AG08395 (cell line): ENCODE measurements at regions not wholly inside any gene's neighbourhood (a gene's known extent, or its start where the extent isn't known, plus 50 kb on each side); places are given as distances from the start of the nearest gene placed in this dataset.
"Not testable (repeated sequence)": the region's sequence is repeated elsewhere in the genome, so short reads cannot be mapped to it uniquely, and the experiment has no call there.

ENCODE experiments used
- DNase-seq: peaks from one replicate; pipeline ENCODE4 v3.0.0; 2012; ENCODE audit warnings: mixed read lengths, low spot score

DNA sequence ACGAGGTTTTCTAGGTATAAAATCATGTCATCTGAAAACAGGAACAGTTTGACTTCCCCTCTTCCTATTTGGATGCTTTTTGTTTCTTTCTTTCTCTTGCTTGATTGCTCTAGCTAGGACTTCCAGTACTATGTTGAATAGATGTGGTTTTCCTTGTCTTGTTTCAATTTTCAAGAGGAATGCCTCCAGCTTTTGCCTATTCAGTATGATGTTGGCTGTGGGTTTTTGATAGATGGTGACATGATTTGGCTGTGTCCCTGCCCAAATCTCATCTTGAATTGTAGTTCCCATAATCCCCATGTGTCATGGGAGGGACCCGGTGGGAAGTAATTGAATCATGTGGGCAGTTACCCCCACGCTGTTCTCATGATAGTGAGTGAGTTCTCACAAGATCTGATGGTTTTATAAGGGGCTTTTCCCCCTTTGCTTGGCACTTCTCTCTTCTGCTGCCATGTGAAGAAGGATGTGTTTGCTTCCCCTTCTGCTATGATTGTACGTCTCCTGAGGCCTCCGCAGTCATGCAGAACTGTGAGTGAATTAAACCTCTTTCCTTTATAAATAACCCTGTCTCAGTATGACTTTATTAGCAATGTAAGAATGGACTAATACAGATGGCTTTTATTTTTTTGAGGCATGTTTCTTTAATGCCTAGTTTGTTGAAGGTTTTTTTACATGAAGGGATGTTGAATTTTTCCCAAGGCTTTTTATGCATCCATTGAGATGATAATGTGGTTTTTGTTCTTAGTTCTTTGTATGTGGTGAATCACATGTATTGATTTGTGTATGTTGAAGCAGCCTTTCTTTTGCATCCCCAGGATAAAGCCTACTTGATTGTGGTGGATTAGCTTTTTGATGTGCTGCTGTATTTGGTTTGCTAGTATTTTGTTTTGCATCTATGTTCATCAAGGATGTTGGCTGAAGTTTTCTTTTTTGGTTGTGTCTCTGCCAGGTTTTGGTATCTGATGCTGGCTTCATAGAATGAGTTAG is 239.1 kb downstream of the THBS2 start:
- DNase-seq = no peak

GRCh38 chr6:169009628-169010027 is 244.0 kb downstream of the THBS2 start:
- no peak for DNase-seq

- DNase-seq = no peak
Observed at GRCh38 chr6:169008641-169009257, 244.9 kb downstream of the THBS2 start.

DNA sequence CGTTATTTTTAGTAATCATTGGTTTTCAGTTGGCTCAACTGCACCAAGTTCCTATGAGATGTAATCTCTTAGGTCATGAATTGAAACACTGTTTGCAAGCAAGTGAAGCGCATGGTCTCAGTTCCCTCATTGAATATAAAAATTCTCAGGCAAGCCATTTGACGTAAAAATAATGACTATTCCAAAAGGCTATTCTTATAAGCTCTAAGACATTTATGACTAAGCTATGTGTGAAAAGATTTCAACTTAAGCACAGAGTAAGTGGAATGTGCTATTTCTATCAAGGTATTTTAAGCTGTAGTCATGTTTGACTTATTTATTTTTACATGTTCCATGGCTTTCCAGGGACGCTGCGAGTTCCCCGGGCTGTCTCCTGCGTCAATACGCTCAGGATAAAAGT is 248.5 kb downstream of the THBS2 start:
- DNase-seq = no peak

- no peak for DNase-seq
Observed at GRCh38 chr6:169000022-169000421, 253.6 kb downstream of the THBS2 start.

- no peak for DNase-seq
Observed at GRCh38 chr6:168999392-168999791, 254.3 kb downstream of the THBS2 start.

- no peak for DNase-seq
Observed at GRCh38 chr6:168996356-168996625, 257.4 kb downstream of the THBS2 start.

- no peak for DNase-seq
Observed at GRCh38 chr6:168995526-168996355, 257.9 kb downstream of the THBS2 start.

DNA sequence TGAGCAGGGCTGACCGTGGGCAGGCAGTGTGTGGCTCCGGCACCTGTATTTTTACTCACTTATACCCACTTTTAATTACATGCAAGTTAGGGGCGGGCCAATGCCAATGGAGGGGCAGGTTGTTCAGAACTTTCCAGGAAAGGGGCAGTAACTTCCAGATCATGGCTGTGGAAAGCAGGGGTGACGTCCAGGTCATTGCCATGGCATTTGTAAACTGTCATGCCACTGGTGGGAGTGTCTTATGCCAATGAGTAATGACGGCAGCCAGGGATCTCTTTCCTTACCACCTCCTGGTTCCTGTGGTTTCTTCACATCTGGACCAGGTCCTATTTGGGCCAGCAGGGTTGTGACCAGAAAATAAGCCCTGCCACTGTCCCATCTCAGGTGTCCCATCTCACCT is 258.7 kb downstream of the THBS2 start:
- no peak for DNase-seq

DNA sequence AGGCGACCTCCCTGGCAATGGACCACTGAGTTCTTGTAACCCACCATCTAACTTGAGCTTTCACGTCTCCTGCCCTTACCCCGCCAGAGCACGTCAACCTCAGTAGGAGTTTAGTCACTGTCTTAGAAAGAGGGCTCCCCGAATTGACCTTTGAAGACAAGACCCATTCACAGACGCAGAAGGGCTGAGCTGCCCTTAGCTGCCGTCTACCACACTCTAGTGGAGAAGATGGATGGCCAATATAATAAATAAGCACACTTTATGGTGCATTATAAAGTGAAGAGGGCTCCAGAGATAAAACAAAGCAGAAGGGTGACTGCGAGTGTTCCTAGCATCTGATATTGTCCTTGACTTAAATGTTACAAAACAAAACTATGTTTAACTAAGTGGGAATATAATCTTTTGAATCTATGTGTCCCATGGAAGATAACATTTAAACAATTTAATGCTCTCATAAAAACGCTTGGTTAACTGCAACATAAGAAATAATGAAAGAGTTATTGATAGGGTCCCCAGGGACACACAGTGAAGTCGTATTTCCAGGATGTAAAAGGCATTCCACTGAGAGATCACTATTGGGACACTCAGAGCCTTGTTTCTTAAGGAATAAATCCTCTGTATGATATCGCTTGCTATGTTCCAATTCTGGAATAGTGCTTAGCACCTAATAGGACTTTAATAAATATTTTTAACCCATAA is 261.1 kb downstream of the THBS2 start:
- DNase-seq = no peak

DNA sequence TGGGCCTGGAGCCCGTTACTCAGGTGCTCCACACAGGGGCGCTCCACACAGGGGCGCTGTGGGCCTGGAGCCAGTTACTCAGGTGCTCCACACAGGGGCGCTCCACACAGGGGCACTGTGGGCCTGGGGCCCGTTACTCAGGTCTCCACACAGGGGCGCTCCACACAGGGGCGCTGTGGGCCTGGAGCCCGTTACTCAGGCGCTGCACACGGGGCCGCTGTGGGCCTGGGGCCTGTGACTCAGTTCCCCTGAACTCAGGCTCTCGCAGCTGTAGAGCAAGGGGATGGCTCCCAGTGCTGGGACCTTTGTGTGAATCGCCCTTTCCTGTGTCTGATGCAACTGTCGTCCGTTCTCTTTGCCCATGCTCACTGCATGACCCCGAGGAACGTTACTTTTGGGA is 262.0 kb downstream of the THBS2 start:
- DNase-seq = not testable (repeated sequence)

DNA sequence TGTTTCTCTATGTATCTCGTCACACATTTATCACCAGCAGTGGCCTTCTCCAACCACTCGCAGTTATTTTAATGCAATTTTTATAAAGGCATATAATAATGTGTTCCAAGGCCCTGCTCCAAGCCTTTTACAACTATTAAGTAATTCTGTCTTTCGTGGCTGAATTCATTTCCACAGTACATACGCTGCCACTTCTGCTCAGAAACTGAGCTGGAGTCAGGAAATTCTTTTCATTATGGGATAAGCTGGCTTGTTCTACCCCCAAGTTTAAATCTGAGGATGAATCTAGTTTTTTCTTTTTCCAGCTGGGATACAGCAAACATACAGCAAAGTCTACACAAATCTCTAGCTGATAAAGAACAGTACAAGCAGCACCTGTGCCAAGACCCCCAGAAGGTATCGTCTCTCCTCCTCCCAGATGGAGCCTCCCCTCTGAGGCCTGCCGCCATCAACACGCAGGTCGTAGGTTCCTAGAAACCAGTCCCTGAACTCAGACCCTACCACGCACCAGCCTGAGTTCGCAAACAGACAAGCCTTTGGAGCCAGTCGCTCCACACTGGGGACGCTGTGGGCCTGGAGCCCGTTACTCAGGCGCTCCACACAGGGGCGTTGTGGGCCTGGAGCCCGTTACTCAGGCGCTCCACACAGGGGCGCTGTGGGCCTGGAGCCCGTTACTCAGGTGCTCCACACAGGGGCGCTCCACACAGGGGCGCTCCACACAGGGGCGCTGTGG is 263.5 kb downstream of the THBS2 start:
- DNase-seq = no peak

- no peak for DNase-seq
Observed at GRCh38 chr6:168989421-168989820, 264.2 kb downstream of the THBS2 start.

DNA sequence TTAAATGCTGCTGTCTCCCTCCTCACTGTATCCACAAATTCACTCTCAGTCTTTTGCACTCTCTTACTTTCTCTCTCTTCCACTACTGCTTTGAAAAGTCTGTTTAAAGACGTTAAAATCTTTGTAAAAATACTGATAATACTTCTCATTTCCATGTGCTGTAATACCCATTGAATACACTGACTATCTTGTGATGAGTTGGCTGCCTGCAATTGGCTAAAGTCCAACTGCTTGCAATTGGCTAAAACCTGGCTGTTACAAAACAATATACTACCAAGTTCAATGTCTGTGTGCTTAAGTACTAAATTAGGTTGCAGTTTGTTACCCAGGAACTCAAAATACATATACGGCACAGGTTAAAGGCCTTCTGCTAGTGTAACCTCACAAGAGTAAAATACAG is 264.8 kb downstream of the THBS2 start:
- DNase-seq = peak; percentile 35

- no peak for DNase-seq
Observed at GRCh38 chr6:168988280-168988679, 265.4 kb downstream of the THBS2 start.

DNA sequence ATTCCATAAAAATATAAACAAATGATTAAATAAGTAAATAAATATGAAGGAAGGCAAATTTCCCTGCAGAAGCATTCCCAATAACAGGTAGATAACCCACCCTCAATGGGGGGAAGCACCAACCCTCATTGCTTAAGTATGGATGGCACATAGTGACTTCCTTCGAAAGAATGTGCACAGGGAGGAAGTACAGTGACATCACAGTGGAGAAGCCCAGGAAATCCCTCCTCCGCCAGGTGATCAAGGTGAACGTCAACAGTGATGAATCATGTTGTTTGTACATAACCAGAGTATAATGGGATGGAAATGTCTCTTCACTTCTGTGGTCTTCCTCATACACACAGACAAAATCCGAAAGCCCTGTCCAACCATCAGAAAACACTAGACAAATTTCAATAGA is 267.9 kb downstream of the THBS2 start:
- DNase-seq = no peak

DNA sequence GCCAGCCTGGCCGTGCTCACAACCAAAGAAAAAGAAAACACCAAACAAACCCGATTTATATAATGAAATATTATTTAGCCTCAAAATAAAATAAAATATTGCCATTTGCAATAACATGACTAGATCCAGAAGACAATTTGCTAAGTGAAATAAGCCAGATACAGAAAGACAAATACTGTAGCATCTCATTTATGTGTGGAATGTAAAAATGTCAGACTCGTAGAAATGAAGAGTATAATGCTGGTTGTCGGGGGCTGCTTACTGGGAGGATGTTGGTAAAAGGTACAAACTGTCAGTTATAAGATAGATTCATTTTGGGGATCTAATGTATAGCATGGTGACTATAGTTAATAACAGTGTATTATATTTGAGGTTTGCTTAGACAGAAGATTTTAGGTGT is 269.7 kb downstream of the THBS2 start:
- no peak for DNase-seq

DNA sequence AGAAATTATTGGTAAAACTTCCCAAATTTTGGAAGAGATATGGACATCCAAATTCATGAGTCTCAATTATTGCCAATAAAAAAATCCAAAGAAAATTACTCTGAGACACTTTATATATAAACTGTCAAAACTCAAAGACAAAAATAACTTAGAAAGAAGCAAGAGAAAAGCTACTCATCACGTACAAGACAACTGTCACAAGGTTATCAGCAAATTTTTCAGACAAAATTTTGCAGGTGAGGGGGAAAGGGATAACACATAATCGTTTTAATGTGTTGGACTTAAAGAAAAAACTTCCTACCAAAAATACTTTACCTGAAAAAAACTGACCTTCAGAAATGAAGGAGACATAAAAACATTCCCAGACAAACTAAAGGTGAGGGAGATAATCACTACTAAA is 272.5 kb downstream of the THBS2 start:
- no peak for DNase-seq

DNA sequence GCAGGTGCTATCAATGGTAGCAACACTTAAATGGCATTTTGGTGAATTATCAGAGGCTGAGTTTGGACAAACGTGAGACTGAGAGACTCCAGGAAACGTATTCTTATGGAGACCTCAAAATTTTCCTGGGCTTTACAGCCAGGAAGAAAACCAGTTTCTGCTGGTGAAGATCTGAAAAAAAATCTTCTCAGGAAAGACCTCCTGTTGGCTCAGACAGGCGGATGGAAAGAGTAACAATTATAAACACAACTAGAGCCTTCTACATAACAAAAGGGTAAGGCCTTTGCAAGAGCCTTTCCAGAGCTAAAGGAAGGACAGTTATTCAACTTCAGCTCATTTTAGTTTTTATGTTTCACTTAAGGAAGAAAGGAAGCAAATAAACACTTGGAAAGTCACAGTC is 274.4 kb downstream of the THBS2 start:
- no peak for DNase-seq

- DNase-seq = no peak
Observed at GRCh38 chr6:168972128-168972527, 281.5 kb downstream of the THBS2 start.

DNA sequence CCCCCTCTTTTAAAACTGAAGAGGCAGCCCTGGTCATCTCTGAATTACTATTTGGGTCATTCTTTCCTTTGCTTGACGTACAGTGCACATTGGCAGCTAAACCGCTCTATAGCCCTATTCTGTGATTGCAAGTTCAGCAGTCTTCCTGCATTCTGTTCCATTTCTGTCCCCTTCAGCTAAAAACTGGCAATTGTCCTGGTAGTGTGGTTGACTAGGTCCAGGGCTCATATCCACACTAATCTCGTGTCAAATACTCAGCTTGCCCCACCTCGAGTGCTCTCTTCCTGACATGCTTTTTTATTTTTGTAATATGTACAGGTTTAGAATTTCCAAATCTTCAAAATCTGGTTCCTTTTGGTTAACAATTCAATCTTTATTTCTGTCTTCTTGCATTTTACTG is 282.1 kb downstream of the THBS2 start:
- no peak for DNase-seq

DNA sequence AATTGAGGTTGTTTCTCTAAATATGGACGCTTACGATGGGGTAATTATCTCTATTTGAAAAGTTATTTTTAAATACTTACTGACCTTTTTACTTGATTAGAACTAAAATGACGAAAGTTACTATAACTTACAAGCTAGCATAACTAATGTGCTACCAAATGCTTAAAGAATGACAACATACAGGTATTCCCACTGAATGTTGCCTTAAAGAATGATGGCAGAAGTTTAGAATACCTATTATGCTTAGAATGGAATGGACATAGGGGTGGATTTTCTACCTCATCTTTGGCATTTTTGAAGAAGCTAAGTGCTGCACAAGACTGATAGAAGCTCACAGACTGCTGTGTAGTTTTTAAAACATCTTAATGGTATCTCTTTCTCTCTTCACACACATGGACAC is 284.8 kb downstream of the THBS2 start:
- DNase-seq = no peak
